WTC11 (cell line): ENCODE measurements at regions not wholly inside any gene's neighbourhood (a gene's known extent, or its start where the extent isn't known, plus 50 kb on each side); places are given as distances from the start of the nearest gene placed in this dataset.

Experiments used
- ATAC-seq: fragments of 200-7000 bp; cut with Tn5 transposase; 2 replicates; pipeline ENCODE4 v1.10.0; 2021; ENCODE audit warnings: mild to moderate bottlenecking, moderate library complexity
- CTCF ChIA-PET: fragments of 300-600 bp; sonication (Branson Sonifier 250); formaldehyde crosslinking; loops from one replicate; lab custom pipeline; 2021; ENCODE audit warnings: antibody characterized with exemption; lab: Charles Lee
- POLR2A ChIA-PET: fragments of 350-600 bp; sonication (Branson Sonifier 250); formaldehyde crosslinking; loops from one replicate; lab custom pipeline; 2021; ENCODE audit warnings: antibody characterized with exemption; lab: Charles Lee
- DNase-seq: peaks from one replicate; pipeline ENCODE4 v3.0.0; 2021; ENCODE audit warnings: low spot score
- H3K27ac Mint-ChIP-seq: 2 replicates; pipeline ENCODE4 v1.8.0; 2021; ENCODE audit warnings: mixed read lengths
- H3K27me3 Mint-ChIP-seq: 2 replicates; pipeline ENCODE4 v1.8.0; 2021; ENCODE audit warnings: low read depth, mild to moderate bottlenecking, moderate library complexity, mixed read lengths
- H3K36me3 Mint-ChIP-seq: 2 replicates; pipeline ENCODE4 v1.8.0; 2021; ENCODE audit warnings: mixed read lengths
- H3K4me1 Mint-ChIP-seq: 2 replicates; pipeline ENCODE4 v1.8.0; 2022; ENCODE audit warnings: mixed read lengths
- H3K4me3 Mint-ChIP-seq: 2 replicates; pipeline ENCODE4 v1.8.0; 2021; ENCODE audit warnings: mild to moderate bottlenecking, moderate library complexity, mixed read lengths
- H3K9me3 Mint-ChIP-seq: 2 replicates; pipeline ENCODE4 v1.8.0; 2021; ENCODE audit warnings: mixed read lengths
- ELF4 ChIP-seq: sonication (generic); formaldehyde crosslinking; IDR thresholded peaks from 2 replicates; pipeline ENCODE4 v1.8.1; 2022; ENCODE audit warnings: low read depth, mild to moderate bottlenecking, moderate library complexity, missing genetic modification reagents
- EMX1 ChIP-seq: fragments of 250-450 bp; sonication (Bioruptor Pico); IDR thresholded peaks from 2 replicates; pipeline ENCODE4 v1.8.0; 2021; ENCODE audit warnings: mild to moderate bottlenecking
- GABPB1 ChIP-seq: sonication (generic); formaldehyde crosslinking; IDR thresholded peaks from 2 replicates; pipeline ENCODE4 v1.8.1; 2023; ENCODE audit warnings: mild to moderate bottlenecking, missing genetic modification reagents
- KAT7 ChIP-seq: sonication (generic); formaldehyde crosslinking; IDR thresholded peaks from 2 replicates; pipeline ENCODE4 v1.8.1; 2023; ENCODE audit warnings: missing genetic modification reagents, mild to moderate bottlenecking, borderline replicate concordance
- MXD4 ChIP-seq: fragments of 250-450 bp; sonication (Bioruptor Pico); IDR thresholded peaks from 2 replicates; pipeline ENCODE4 v1.8.0; 2021; ENCODE audit warnings: mild to moderate bottlenecking, moderate library complexity, borderline replicate concordance
- PRRX2 ChIP-seq: fragments of 250-450 bp; sonication (Bioruptor Pico); IDR thresholded peaks from 2 replicates; pipeline ENCODE4 v1.8.0; 2021; ENCODE audit warnings: mild to moderate bottlenecking
- RELA ChIP-seq: sonication (generic); formaldehyde crosslinking; IDR thresholded peaks from 2 replicates; pipeline ENCODE4 v1.8.1; 2022; ENCODE audit warnings: missing genetic modification reagents, mild to moderate bottlenecking, borderline replicate concordance
- RORB ChIP-seq: fragments of 250-450 bp; sonication (Bioruptor Pico); IDR thresholded peaks from 2 replicates; pipeline ENCODE4 v1.9.0; 2021; ENCODE audit warnings: mild to moderate bottlenecking
- SOX15 ChIP-seq: fragments of 250-450 bp; sonication (Bioruptor Pico); IDR thresholded peaks from 2 replicates; pipeline ENCODE4 v1.9.0; 2021; ENCODE audit warnings: mild to moderate bottlenecking
- TEAD1 ChIP-seq: sonication (generic); formaldehyde crosslinking; IDR thresholded peaks from 2 replicates; pipeline ENCODE4 v1.8.0; 2022; ENCODE audit warnings: mild to moderate bottlenecking, missing genetic modification reagents
- ZNF138 ChIP-seq: sonication (generic); formaldehyde crosslinking; conservative IDR thresholded peaks from 2 replicates; pipeline ENCODE4 v1.8.1; 2022; ENCODE audit warnings: mild to moderate bottlenecking, moderate library complexity, missing genetic modification reagents
- ZNF219 ChIP-seq: sonication (generic); formaldehyde crosslinking; IDR thresholded peaks from 2 replicates; pipeline ENCODE4 v1.8.0; 2023; ENCODE audit warnings: missing genetic modification reagents, mild to moderate bottlenecking, borderline replicate concordance
- ZNF263 ChIP-seq: sonication (generic); formaldehyde crosslinking; IDR thresholded peaks from 2 replicates; pipeline ENCODE4 v1.8.1; 2022; ENCODE audit warnings: low read depth, mild to moderate bottlenecking, moderate library complexity, missing genetic modification reagents
- ZNF423 ChIP-seq: fragments of 250-450 bp; sonication (Bioruptor Pico); IDR thresholded peaks from 2 replicates; pipeline ENCODE4 v2.1.2; 2022; ENCODE audit warnings: mild to moderate bottlenecking, moderate library complexity
- TF ChIP-seq, protein P1 (sequence below): sonication (generic); formaldehyde crosslinking; IDR thresholded peaks from 2 replicates; pipeline ENCODE4 v1.8.1; 2023; ENCODE audit warnings: mild to moderate bottlenecking, missing genetic modification reagents, moderate library complexity
- TF ChIP-seq, protein P2 (sequence below): sonication (generic); formaldehyde crosslinking; IDR thresholded peaks from 2 replicates; pipeline ENCODE4 v1.8.0; 2022; ENCODE audit warnings: missing genetic modification reagents
- TF ChIP-seq, protein P3 (sequence below): sonication (generic); formaldehyde crosslinking; IDR thresholded peaks from 2 replicates; pipeline ENCODE4 v1.8.1; 2023; ENCODE audit warnings: mild to moderate bottlenecking, missing genetic modification reagents, moderate library complexity
- TF ChIP-seq, protein P4 (sequence below): sonication (generic); formaldehyde crosslinking; IDR thresholded peaks from 2 replicates; pipeline ENCODE4 v1.8.1; 2023; ENCODE audit warnings: mild to moderate bottlenecking, missing genetic modification reagents
- TF ChIP-seq, protein P5 (sequence below): sonication (generic); formaldehyde crosslinking; IDR thresholded peaks from 2 replicates; pipeline ENCODE4 v1.8.1; 2022; ENCODE audit warnings: missing genetic modification reagents, borderline replicate concordance
- TF ChIP-seq, protein P6 (sequence below): fragments of 250-450 bp; sonication (Bioruptor Pico); IDR thresholded peaks from 2 replicates; pipeline ENCODE4 v1.9.0; 2021; ENCODE audit warnings: moderate library complexity, mild to moderate bottlenecking, inconsistent platforms, borderline replicate concordance
- TF ChIP-seq, protein P7 (sequence below): sonication (generic); formaldehyde crosslinking; IDR thresholded peaks from 2 replicates; pipeline ENCODE4 v1.8.0; 2022; ENCODE audit warnings: mild to moderate bottlenecking, missing genetic modification reagents
- TF ChIP-seq, protein P8 (sequence below): sonication (generic); formaldehyde crosslinking; IDR thresholded peaks from 2 replicates; pipeline ENCODE4 v1.8.0; 2023; ENCODE audit warnings: missing genetic modification reagents

DNA sequence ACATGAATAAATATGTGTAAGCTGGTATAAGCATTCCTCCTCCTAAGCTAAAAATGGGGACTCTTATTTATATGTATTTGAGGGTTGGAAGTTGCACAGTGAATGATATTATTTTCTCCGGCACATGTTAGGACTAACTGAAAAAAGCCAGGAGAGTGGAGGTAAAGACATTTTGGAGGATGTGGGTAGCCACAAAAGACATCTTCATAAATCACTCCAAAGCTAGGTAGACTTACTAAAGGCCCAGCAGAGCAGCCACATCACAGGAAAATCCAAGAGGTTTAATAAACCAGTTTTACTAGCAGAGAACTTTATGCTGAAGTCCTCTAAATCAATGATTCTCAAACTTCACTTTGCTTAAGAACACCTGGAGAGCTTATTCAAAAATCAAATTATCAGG is 424.7 kb downstream of the KCTD12 start:
- Mint-ChIP-seq H3K9me3 (peaks cover 3% of the 10 kb centered on the region; the same call in 1 of the 2 replicates), H3K36me3 (no peaks in the 10 kb centered on the region), H3K27me3 (no peaks in the 10 kb centered on the region), H3K4me3 (no peak overlapping the region), H3K4me1 (peaks cover under 1% of the 10 kb centered on the region; the same call in 1 of the 2 replicates), H3K27ac (no peak overlapping the region)
- ATAC-seq, result no peak
- TF ChIP-seq ELF4 (CRISPR knock-in tag), result no peak
- TF ChIP-seq GABPB1, result no peak
- TF ChIP-seq, protein P1, sequence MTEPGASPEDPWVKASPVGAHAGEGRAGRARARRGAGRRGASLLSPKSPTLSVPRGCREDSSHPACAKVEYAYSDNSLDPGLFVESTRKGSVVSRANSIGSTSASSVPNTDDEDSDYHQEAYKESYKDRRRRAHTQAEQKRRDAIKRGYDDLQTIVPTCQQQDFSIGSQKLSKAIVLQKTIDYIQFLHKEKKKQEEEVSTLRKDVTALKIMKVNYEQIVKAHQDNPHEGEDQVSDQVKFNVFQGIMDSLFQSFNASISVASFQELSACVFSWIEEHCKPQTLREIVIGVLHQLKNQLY (CRISPR knock-in tag), result no peak
- TF ChIP-seq RELA, result no peak
- TF ChIP-seq, protein P2, sequence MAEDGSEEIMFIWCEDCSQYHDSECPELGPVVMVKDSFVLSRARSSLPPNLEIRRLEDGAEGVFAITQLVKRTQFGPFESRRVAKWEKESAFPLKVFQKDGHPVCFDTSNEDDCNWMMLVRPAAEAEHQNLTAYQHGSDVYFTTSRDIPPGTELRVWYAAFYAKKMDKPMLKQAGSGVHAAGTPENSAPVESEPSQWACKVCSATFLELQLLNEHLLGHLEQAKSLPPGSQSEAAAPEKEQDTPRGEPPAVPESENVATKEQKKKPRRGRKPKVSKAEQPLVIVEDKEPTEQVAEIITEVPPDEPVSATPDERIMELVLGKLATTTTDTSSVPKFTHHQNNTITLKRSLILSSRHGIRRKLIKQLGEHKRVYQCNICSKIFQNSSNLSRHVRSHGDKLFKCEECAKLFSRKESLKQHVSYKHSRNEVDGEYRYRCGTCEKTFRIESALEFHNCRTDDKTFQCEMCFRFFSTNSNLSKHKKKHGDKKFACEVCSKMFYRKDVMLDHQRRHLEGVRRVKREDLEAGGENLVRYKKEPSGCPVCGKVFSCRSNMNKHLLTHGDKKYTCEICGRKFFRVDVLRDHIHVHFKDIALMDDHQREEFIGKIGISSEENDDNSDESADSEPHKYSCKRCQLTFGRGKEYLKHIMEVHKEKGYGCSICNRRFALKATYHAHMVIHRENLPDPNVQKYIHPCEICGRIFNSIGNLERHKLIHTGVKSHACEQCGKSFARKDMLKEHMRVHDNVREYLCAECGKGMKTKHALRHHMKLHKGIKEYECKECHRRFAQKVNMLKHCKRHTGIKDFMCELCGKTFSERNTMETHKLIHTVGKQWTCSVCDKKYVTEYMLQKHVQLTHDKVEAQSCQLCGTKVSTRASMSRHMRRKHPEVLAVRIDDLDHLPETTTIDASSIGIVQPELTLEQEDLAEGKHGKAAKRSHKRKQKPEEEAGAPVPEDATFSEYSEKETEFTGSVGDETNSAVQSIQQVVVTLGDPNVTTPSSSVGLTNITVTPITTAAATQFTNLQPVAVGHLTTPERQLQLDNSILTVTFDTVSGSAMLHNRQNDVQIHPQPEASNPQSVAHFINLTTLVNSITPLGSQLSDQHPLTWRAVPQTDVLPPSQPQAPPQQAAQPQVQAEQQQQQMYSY, result no peak
- TF ChIP-seq KAT7 (CRISPR knock-in tag), result no peak
- no peak for TF ChIP-seq RORB
- TF ChIP-seq TEAD1 (CRISPR knock-in tag), result no peak
- TF ChIP-seq ZNF219 (CRISPR knock-in tag), result no peak
- no peak for DNase-seq
- ChIA-PET CTCF (no interaction called here), POLR2A (no interaction called here)

DNA sequence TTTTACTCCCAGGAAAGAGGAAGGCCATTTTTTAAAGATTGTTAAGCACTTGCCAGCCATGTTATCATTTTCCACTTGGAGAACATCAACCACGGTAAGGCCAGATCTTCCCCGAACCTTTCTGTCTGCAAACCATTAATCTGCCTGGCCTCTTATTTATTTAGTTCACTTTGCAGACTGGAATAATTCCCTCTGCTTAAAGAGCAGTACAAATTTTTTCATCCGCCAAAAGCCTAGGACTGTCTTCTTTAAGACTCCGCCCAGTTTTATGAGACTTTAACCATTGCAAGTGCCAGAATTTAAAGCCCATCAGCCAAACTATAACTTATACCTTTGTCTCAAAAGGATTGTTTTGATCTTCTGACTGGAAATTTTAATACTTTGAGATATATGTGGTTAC is 426.3 kb downstream of the KCTD12 start:
- POLR2A ChIA-PET, result no interaction called here

DNA sequence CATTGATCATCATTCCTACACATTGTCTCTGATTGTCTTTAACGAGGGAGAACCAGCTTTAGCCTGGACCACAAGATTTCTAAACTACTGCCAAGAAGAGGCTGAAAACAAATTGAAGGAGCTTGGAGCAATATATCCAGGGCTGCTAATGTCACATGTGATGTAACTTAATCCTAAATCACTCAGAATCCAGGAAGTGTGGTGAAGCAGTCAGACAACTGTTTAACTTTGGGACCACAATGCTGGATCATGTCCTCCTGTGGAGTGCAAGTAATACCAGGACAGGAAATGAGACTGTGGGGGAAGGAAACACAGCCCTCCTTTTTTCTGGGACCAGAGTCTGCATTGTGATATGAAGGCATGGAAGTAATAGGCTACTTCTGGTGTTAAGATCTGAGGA is 430.2 kb downstream of the KCTD12 start:
- ATAC-seq (peak; percentile 22; the same call in 1 of the 2 replicates), DNase-seq (no peak)
- no peaks in the 10 kb centered on the region; the same call in 1 of the 2 replicates for H3K4me1 Mint-ChIP-seq
- no peaks in the 10 kb centered on the region for H3K27me3 Mint-ChIP-seq
- POLR2A ChIA-PET, result no interaction called here
- peaks cover 34% of the 10 kb centered on the region for H3K9me3 Mint-ChIP-seq
- CTCF ChIA-PET, result no interaction called here
- H3K27ac Mint-ChIP-seq, result no peak overlapping the region
- no peak overlapping the region for H3K4me3 Mint-ChIP-seq
- peaks cover 18% of the 10 kb centered on the region for H3K36me3 Mint-ChIP-seq
- TF ChIP-seq ZNF263 (CRISPR knock-in tag) (no peak), SOX15 (CRISPR knock-in tag) (no peak), ZNF423 (CRISPR knock-in tag) (no peak), KAT7 (CRISPR knock-in tag) (no peak), MXD4 (CRISPR knock-in tag) (no peak), ZNF138 (CRISPR knock-in tag) (no peak), PRRX2 (CRISPR knock-in tag) (no peak), EMX1 (CRISPR knock-in tag) (no peak)
- TF ChIP-seq, protein P3, sequence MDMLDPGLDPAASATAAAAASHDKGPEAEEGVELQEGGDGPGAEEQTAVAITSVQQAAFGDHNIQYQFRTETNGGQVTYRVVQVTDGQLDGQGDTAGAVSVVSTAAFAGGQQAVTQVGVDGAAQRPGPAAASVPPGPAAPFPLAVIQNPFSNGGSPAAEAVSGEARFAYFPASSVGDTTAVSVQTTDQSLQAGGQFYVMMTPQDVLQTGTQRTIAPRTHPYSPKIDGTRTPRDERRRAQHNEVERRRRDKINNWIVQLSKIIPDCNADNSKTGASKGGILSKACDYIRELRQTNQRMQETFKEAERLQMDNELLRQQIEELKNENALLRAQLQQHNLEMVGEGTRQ (CRISPR knock-in tag), result no peak
- TF ChIP-seq, protein P4, sequence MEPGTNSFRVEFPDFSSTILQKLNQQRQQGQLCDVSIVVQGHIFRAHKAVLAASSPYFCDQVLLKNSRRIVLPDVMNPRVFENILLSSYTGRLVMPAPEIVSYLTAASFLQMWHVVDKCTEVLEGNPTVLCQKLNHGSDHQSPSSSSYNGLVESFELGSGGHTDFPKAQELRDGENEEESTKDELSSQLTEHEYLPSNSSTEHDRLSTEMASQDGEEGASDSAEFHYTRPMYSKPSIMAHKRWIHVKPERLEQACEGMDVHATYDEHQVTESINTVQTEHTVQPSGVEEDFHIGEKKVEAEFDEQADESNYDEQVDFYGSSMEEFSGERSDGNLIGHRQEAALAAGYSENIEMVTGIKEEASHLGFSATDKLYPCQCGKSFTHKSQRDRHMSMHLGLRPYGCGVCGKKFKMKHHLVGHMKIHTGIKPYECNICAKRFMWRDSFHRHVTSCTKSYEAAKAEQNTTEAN (CRISPR knock-in tag), result no peak
- TF ChIP-seq, protein P5, sequence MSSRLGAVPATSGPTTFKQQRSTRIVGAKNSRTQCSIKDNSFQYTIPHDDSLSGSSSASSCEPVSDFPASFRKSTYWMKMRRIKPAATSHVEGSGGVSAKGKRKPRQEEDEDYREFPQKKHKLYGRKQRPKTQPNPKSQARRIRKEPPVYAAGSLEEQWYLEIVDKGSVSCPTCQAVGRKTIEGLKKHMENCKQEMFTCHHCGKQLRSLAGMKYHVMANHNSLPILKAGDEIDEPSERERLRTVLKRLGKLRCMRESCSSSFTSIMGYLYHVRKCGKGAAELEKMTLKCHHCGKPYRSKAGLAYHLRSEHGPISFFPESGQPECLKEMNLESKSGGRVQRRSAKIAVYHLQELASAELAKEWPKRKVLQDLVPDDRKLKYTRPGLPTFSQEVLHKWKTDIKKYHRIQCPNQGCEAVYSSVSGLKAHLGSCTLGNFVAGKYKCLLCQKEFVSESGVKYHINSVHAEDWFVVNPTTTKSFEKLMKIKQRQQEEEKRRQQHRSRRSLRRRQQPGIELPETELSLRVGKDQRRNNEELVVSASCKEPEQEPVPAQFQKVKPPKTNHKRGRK, result no peak
- TF ChIP-seq, protein P6, sequence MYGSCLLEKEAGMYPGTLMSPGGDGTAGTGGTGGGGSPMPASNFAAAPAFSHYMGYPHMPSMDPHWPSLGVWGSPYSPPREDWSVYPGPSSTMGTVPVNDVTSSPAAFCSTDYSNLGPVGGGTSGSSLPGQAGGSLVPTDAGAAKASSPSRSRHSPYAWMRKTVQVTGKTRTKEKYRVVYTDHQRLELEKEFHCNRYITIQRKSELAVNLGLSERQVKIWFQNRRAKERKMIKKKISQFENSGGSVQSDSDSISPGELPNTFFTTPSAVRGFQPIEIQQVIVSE, result no peak
- TF ChIP-seq, protein P7, sequence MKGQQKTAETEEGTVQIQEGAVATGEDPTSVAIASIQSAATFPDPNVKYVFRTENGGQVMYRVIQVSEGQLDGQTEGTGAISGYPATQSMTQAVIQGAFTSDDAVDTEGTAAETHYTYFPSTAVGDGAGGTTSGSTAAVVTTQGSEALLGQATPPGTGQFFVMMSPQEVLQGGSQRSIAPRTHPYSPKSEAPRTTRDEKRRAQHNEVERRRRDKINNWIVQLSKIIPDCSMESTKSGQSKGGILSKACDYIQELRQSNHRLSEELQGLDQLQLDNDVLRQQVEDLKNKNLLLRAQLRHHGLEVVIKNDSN (CRISPR knock-in tag), result no peak
- TF ChIP-seq, protein P8, sequence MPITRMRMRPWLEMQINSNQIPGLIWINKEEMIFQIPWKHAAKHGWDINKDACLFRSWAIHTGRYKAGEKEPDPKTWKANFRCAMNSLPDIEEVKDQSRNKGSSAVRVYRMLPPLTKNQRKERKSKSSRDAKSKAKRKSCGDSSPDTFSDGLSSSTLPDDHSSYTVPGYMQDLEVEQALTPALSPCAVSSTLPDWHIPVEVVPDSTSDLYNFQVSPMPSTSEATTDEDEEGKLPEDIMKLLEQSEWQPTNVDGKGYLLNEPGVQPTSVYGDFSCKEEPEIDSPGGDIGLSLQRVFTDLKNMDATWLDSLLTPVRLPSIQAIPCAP (CRISPR knock-in tag), result no peak
- TF ChIP-seq, protein P1 (CRISPR knock-in tag), result no peak

More for the DNA sequence above, 426.3 kb downstream of the KCTD12 start:
- H3K4me1 Mint-ChIP-seq, result no peaks in the 10 kb centered on the region; the same call in 1 of the 2 replicates
- TF ChIP-seq ZNF138 (CRISPR knock-in tag), result no peak
- H3K4me3 Mint-ChIP-seq, result no peak overlapping the region
- ATAC-seq (no peak), DNase-seq (no peak)
- CTCF ChIA-PET, result no interaction called here
- H3K27me3 Mint-ChIP-seq, result no peaks in the 10 kb centered on the region
- H3K36me3 Mint-ChIP-seq, result no peaks in the 10 kb centered on the region
- H3K27ac Mint-ChIP-seq, result no peak overlapping the region
- no peaks in the 10 kb centered on the region; the same call in 1 of the 2 replicates for H3K9me3 Mint-ChIP-seq
